ENCODE measurements at regions not wholly inside any gene's neighbourhood (a gene's known extent, or its start where the extent isn't known, plus 50 kb on each side); places are given as distances from the start of the nearest gene placed in this dataset.

DNA sequence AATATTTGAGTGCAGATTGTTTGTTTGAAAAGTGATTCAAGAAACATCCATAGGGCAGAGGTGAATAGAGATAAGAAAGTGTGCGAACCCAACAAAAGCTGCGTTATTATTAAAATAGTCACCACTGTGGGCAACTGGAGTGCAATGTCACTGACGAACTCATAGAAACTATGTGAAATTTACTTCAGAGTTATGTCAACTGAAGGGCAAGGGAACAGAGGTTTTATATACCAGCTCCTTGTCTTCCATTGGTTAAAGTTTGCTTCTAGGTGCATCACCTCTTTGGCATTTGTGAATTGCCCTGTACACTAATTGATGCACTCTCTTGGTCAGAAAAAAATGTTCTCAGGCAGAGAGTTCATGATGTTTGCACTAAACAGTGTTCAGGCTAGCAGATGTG, 110.5 kb upstream of the NYAP2 start:
- Histone ChIP-seq H4K20me1 (ENCODE audit: insufficient read depth) (no peaks in the 10 kb centered on the region; the same call in 1 of the 2 replicates), H3K9me2 (ENCODE audit: insufficient read depth) (no peaks in the 10 kb centered on the region), H3K27me3 (ENCODE audit: insufficient read depth, low read depth) (no peaks in the 10 kb centered on the region), H3K79me2 (ENCODE audit: low read depth) (no peaks in the 10 kb centered on the region), H3K4me2 (no peak overlapping the region), H3K9me3 (ENCODE audit: insufficient read depth, low read depth) (no peaks in the 10 kb centered on the region), H3K4me3 (no peak overlapping the region), H3F3A (ENCODE audit: insufficient read depth, low read depth) (no peaks in the 10 kb centered on the region), H3K27ac (no peak overlapping the region), H3K4me1 (replicated peaks; ENCODE audit: insufficient read depth) (no peaks in the 10 kb centered on the region), H3K36me3 (ENCODE audit: low read depth) (no peaks in the 10 kb centered on the region), H2AFZ (no peak overlapping the region)
- TF ChIP-seq, protein P1, sequence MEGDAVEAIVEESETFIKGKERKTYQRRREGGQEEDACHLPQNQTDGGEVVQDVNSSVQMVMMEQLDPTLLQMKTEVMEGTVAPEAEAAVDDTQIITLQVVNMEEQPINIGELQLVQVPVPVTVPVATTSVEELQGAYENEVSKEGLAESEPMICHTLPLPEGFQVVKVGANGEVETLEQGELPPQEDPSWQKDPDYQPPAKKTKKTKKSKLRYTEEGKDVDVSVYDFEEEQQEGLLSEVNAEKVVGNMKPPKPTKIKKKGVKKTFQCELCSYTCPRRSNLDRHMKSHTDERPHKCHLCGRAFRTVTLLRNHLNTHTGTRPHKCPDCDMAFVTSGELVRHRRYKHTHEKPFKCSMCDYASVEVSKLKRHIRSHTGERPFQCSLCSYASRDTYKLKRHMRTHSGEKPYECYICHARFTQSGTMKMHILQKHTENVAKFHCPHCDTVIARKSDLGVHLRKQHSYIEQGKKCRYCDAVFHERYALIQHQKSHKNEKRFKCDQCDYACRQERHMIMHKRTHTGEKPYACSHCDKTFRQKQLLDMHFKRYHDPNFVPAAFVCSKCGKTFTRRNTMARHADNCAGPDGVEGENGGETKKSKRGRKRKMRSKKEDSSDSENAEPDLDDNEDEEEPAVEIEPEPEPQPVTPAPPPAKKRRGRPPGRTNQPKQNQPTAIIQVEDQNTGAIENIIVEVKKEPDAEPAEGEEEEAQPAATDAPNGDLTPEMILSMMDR (conservative IDR thresholded peaks at IDR 0.05) = no peak
- no peak for TF ChIP-seq EZH2 (IDR thresholded peaks at IDR 0.05; ENCODE audit: low read depth)
- intact Hi-C loops (cut with micrococcal nuclease; ENCODE audit: unreplicated experiment) = no loop called here
- no peak for DNase-seq
- no TSS peak for BruUV-seq (replicated peaks)
- ChIA-PET CTCF (no interaction called here), POLR2A (ENCODE audit: unreplicated experiment) (interaction anchor here (0.6 kb wide), 1 partner anchor 187 kb away, joined by 3 read pairs; no protein-coding TSS in a partner anchor)

DNA sequence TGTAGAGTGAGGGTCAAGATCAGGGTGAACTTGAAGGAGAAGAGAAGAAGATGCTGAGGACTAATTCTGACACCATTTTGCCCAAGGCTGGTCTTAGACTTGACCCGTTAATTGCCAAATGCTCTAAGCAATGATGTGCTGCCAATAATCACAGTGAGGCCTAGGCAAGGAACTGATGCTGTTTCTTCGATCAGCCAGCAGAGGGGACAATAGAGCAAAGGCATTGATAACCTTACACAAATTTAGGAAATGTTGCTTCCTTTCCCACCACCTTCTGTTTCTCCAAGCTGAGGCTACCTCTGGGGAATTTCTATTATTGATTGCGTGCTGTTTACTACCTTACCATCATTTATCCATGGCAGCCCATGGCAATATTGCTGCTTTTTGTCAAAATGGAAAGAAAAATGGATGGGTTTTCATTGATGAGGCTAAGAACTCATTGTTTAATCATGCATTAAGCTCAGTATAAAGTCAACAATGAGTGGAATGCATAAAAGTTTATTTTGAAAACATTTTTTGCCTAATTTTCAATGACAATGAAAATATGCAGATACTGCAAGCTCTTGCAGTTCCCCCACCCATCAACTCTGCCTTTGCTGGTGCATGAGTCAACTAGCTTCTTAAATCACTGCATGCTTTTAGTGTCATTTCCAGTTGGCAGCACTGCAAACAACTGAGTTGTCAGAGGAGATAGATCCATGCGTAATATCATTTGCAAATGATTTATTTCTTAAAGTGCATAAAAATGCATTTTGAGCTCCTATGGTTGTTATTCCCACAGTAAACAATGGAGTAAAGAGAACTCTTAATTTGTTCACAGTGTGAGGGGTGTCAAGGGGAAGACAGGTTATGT, 116.4 kb upstream of the NYAP2 start:
- Histone ChIP-seq H3K4me1 (replicated peaks; ENCODE audit: insufficient read depth) (no peaks in the 10 kb centered on the region), H3K27ac (no peak overlapping the region), H3K9me2 (ENCODE audit: insufficient read depth) (no peaks in the 10 kb centered on the region), H2AFZ (no peak overlapping the region), H3K4me3 (no peak overlapping the region), H3F3A (ENCODE audit: insufficient read depth, low read depth) (no peaks in the 10 kb centered on the region), H4K20me1 (ENCODE audit: insufficient read depth) (no peaks in the 10 kb centered on the region), H3K4me2 (no peak overlapping the region), H3K79me2 (ENCODE audit: low read depth) (no peaks in the 10 kb centered on the region), H3K27me3 (ENCODE audit: insufficient read depth, low read depth) (no peaks in the 10 kb centered on the region), H3K36me3 (ENCODE audit: low read depth) (no peaks in the 10 kb centered on the region), H3K9me3 (ENCODE audit: insufficient read depth, low read depth) (no peaks in the 10 kb centered on the region)
- CTCF ChIA-PET = interaction anchor here (0.6 to 2.0 kb wide), 9 partner anchors 9 to 382 kb away, joined by 3 to 17 read pairs (median 3); no protein-coding TSS in a partner anchor
- intact Hi-C loops (cut with micrococcal nuclease; ENCODE audit: unreplicated experiment) = loop anchor here (1.0 to 5.0 kb wide), 2 partner anchors 184 to 377 kb away; no protein-coding TSS in a partner anchor
- BruUV-seq (replicated peaks) = no TSS peak
- no peak for DNase-seq
- TF ChIP-seq, protein P1 (conservative IDR thresholded peaks at IDR 0.05) = peak; percentile 83
- TF ChIP-seq EZH2 (IDR thresholded peaks at IDR 0.05; ENCODE audit: low read depth) = no peak
- POLR2A ChIA-PET (ENCODE audit: unreplicated experiment) = no interaction called here

DNA sequence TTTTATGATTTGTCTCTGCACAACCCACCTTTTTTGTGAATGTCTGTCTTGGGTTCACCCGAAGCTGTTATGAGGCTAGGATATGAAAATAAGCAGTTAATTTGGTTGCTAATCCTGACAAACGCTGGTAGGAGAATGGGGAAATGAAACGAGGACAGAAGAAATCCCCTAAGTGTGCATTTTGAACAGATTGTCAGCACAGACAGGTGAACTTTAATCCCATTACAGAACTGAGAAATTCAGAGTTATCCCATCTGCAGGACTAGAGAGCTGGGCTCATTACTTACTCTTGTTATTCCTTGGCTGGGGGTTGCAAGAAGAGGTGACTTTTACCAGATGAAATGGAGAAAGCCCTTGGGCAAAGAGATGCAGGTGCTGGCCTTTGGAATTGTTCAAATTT, 123.3 kb upstream of the NYAP2 start:
- Histone ChIP-seq H2AFZ (no peak overlapping the region), H3K9me2 (ENCODE audit: insufficient read depth) (no peaks in the 10 kb centered on the region), H4K20me1 (ENCODE audit: insufficient read depth) (no peaks in the 10 kb centered on the region), H3K36me3 (ENCODE audit: low read depth) (no peaks in the 10 kb centered on the region), H3K4me1 (replicated peaks; ENCODE audit: insufficient read depth) (no peaks in the 10 kb centered on the region), H3K4me3 (no peak overlapping the region), H3K4me2 (no peak overlapping the region), H3F3A (ENCODE audit: insufficient read depth, low read depth) (no peaks in the 10 kb centered on the region), H3K79me2 (ENCODE audit: low read depth) (no peaks in the 10 kb centered on the region), H3K27me3 (ENCODE audit: insufficient read depth, low read depth) (no peaks in the 10 kb centered on the region), H3K9me3 (ENCODE audit: insufficient read depth, low read depth) (no peaks in the 10 kb centered on the region), H3K27ac (no peak overlapping the region)
- intact Hi-C loops (cut with micrococcal nuclease; ENCODE audit: unreplicated experiment) = no loop called here
- ChIA-PET POLR2A (ENCODE audit: unreplicated experiment) (no interaction called here), CTCF (no interaction called here)
- DNase-seq = no peak
- BruUV-seq (replicated peaks) = no TSS peak
- TF ChIP-seq EZH2 (IDR thresholded peaks at IDR 0.05; ENCODE audit: low read depth) = no peak
- TF ChIP-seq, protein P1 (conservative IDR thresholded peaks at IDR 0.05) = no peak
